Mucosa of descending colon (tissue), 3 donors: ENCODE measurements at regions not wholly inside any gene's neighbourhood (a gene's known extent, or its start where the extent isn't known, plus 50 kb on each side); places are given as distances from the start of the nearest gene placed in this dataset.

Experiments used
- ATAC-seq: fragments of 200-7000 bp; cut with Tn5 transposase; one replicate; pipeline ENCODE4 v1.9.1; 2020; ENCODE audit warnings: mild to moderate bottlenecking, moderate library complexity
- DNase-seq, 3 donors: peaks; one replicate each; pipeline ENCODE4 v3.0.0-alpha.2; 2020
- H3K36me3 ChIP-seq: fragments of 200-600 bp; one replicate; pipeline ENCODE4 v1.8.0; 2021; ENCODE audit warnings: low read depth, mild to moderate bottlenecking
- H3K4me1 ChIP-seq: fragments of 200-600 bp; one replicate; pipeline ENCODE4 v1.8.0; 2021; ENCODE audit warnings: low read depth, mild to moderate bottlenecking
- H3K4me3 ChIP-seq: fragments of 200-600 bp; one replicate; pipeline ENCODE4 v1.8.0; 2021; ENCODE audit warnings: mild to moderate bottlenecking
- H3K9me3 ChIP-seq: fragments of 200-600 bp; one replicate; pipeline ENCODE4 v1.8.0; 2021; ENCODE audit warnings: mild to moderate bottlenecking
- CTCF ChIP-seq: fragments of 200-600 bp; IDR thresholded peaks from one replicate; pipeline ENCODE4 v1.8.0; 2022; ENCODE audit warnings: antibody characterized with exemption, mild to moderate bottlenecking
- intact Hi-C, 2 donors: fragments of 100-400 bp; cut with DNase I in 1 of 2; cut with micrococcal nuclease in 1 of 2; formaldehyde crosslinking; loops; one replicate each; pipeline versions ENCODE4 v1.11.0 to v1.11.1; 2022; cut with DNase I, micrococcal nuclease
- donor health status: DM: no; HTN: no; CAD: no; lungs with moderate emphysema.
- donor health status: DM: no; HTN: no; CAD: no.
- donor health status: DM: no; HTN: yes; CAD: no.

GRCh38 chr6:26199773-26200764, 112.8 kb downstream of the HFE start:
- ATAC-seq (peak; percentile 3), DNase-seq (peak in 1 of 3 donors; percentile 75)
- TF ChIP-seq CTCF = no peak

GRCh38 chr6:26200918-26201721, 113.9 kb downstream of the HFE start:
- intact Hi-C loops = no loop called here
- Histone ChIP-seq H3K4me3 (no peak overlapping the region), H3K36me3 (no peaks in the 10 kb centered on the region), H3K9me3 (no peaks in the 10 kb centered on the region), H3K4me1 (no peaks in the 10 kb centered on the region)
- no peak for TF ChIP-seq CTCF
- ATAC-seq (no peak), DNase-seq (no peak)

More at GRCh38 chr6:26199773-26200764, 112.8 kb downstream of the HFE start:
- intact Hi-C loops = loop anchor here in 1 of 2 donors (5.0 kb wide), 1 partner anchor 43 kb away; a partner anchor contains a TSS
- H3K4me3 ChIP-seq = peak overlapping the region; percentile 66
- H3K4me1 ChIP-seq = no peaks in the 10 kb centered on the region
- no peaks in the 10 kb centered on the region for H3K36me3 ChIP-seq
- H3K9me3 ChIP-seq = no peaks in the 10 kb centered on the region

GRCh38 chr6:26202201-26202611, 115.0 kb downstream of the HFE start:
- DNase-seq = no peak
- no peak for ATAC-seq
- Histone ChIP-seq H3K36me3 (no peaks in the 10 kb centered on the region), H3K9me3 (no peaks in the 10 kb centered on the region), H3K4me1 (no peaks in the 10 kb centered on the region), H3K4me3 (no peak overlapping the region)
- intact Hi-C loops = no loop called here
- TF ChIP-seq CTCF = no peak

- ATAC-seq (no peak), DNase-seq (no peak)
- intact Hi-C loops = no loop called here
- Histone ChIP-seq H3K36me3 (no peaks in the 10 kb centered on the region), H3K9me3 (no peaks in the 10 kb centered on the region), H3K4me1 (no peaks in the 10 kb centered on the region), H3K4me3 (no peak overlapping the region)
- TF ChIP-seq CTCF = no peak
These were observed 115.8 kb downstream of the HFE start for GRCh38 chr6:26202811-26203583.
